H1 (cell line): ENCODE measurements at regions not wholly inside any gene's neighbourhood (a gene's known extent, or its start where the extent isn't known, plus 50 kb on each side); places are given as distances from the start of the nearest gene placed in this dataset.

Source experiments
- CTCF ChIA-PET: fragments of 300-600 bp; sonication (Branson Sonifier 250); formaldehyde crosslinking; loops from one replicate; lab custom pipeline; 2021; ENCODE audit not compliant: partially characterized antibody; lab: Charles Lee
- POLR2A ChIA-PET: fragments of 300-600 bp; sonication (Branson Sonifier 250); formaldehyde crosslinking; loops from one replicate; lab custom pipeline; 2021; ENCODE audit warnings: inconsistent platforms; ENCODE audit not compliant: partially characterized antibody; lab: Charles Lee
- DNase-seq, 2 experiments: peaks; one replicate each; pipeline versions ENCODE4 v3.0.0 to v3.0.0-alpha.2; 2010 to 2022; ENCODE audit warnings: low spot score in 2 of 2, low read depth in 1 of 2, mixed read lengths in 1 of 2
- FAIRE-seq: peaks from 2 replicates; lab custom pipeline; 2011; peaks lifted over from hg19 to GRCh38; lab: Jason Lieb, UNC
- H2AFZ ChIP-seq: 2 replicates; pipeline ENCODE4 v1.8.1; 2012; ENCODE audit warnings: low read length, inconsistent platforms
- H2AK5ac ChIP-seq: 2 replicates; pipeline ENCODE4 v1.6.1; 2013; ENCODE audit warnings: low read depth, low read length
- H2BK120ac ChIP-seq: replicated peaks from 2 replicates; pipeline ENCODE3; 2013; ENCODE audit warnings: low read depth, low read length, inconsistent platforms
- H2BK12ac ChIP-seq: 2 replicates; pipeline ENCODE4 v1.6.1; 2013; ENCODE audit warnings: low read depth, low read length
- H2BK15ac ChIP-seq: 2 replicates; pipeline ENCODE4 v1.6.1; 2013; ENCODE audit warnings: low read length
- H2BK20ac ChIP-seq: 2 replicates; pipeline ENCODE4 v1.6.1; 2013; ENCODE audit warnings: low read length
- H2BK5ac ChIP-seq: 2 replicates; pipeline ENCODE4 v1.6.1; 2013; ENCODE audit warnings: low read depth, low read length
- H3K14ac ChIP-seq: 2 replicates; pipeline ENCODE4 v1.6.1; 2013; ENCODE audit warnings: inconsistent platforms; ENCODE audit not compliant: insufficient read length
- H3K18ac ChIP-seq: 2 replicates; pipeline ENCODE4 v1.6.1; 2013; ENCODE audit warnings: low read length; ENCODE audit errors: extremely low read depth
- H3K23ac ChIP-seq: 2 replicates; pipeline ENCODE4 v1.6.1; 2013; ENCODE audit warnings: inconsistent platforms; ENCODE audit not compliant: insufficient read length
- H3K23me2 ChIP-seq: 2 replicates; pipeline ENCODE4 v1.6.1; 2013; ENCODE audit warnings: low read depth, low read length
- H3K27ac ChIP-seq: 2 replicates; pipeline ENCODE4 v1.6.1; 2011; ENCODE audit warnings: low read depth, low read length, inconsistent platforms
- H3K27me3 ChIP-seq, 4 experiments: replicated peaks in 1 of 4; 1 replicate in 1 of 4; 2 replicates in 3 of 4; pipeline versions ENCODE4 v1.6.1 to v1.8.1; 2011 to 2013; ENCODE audit warnings: low read length in 3 of 4, mild to moderate bottlenecking in 3 of 4, inconsistent platforms in 2 of 4, mixed read lengths in 2 of 4, moderate library complexity in 1 of 4; ENCODE audit not compliant: control insufficient read depth in 3 of 4, insufficient read depth in 3 of 4; ENCODE audit errors: extremely low read depth in 1 of 4
- H3K36me3 ChIP-seq, 4 experiments: 2 replicates each; pipeline versions ENCODE4 v1.6.1 to v1.8.1; 2011 to 2013; ENCODE audit warnings: mild to moderate bottlenecking in 4 of 4, low read length in 3 of 4, moderate library complexity in 2 of 4, control low read depth in 1 of 4, inconsistent platforms in 1 of 4; ENCODE audit not compliant: insufficient read depth in 4 of 4, control insufficient read depth in 2 of 4
- H3K4ac ChIP-seq: replicated peaks from 2 replicates; pipeline ENCODE3; 2013; ENCODE audit warnings: low read length, low read depth, mixed read lengths, inconsistent platforms; ENCODE audit not compliant: insufficient read length
- H3K4me1 ChIP-seq, 4 experiments: replicated peaks in 1 of 4; 1 replicate in 1 of 4; 2 replicates in 3 of 4; pipeline versions ENCODE4 v1.6.1 to v1.8.1; 2011 to 2013; ENCODE audit warnings: low read length in 3 of 4, inconsistent platforms in 2 of 4, mixed read lengths in 1 of 4; ENCODE audit not compliant: insufficient read depth in 4 of 4, control insufficient read depth in 3 of 4
- H3K4me2 ChIP-seq, 2 experiments: 2 replicates each; pipeline versions ENCODE4 v1.6.1 to v1.8.1; 2011 to 2013; ENCODE audit warnings: low read depth in 2 of 2, low read length in 2 of 2, control low read depth in 1 of 2, inconsistent platforms in 1 of 2, mild to moderate bottlenecking in 1 of 2; ENCODE audit not compliant: insufficient read depth in 1 of 2
- H3K4me3 ChIP-seq, 4 experiments: fragments of 200-600, 300-600 bp in 1 of 4; sonication (generic), shearing (Covaris generic), sonication (Bioruptor Twin) in 1 of 4; 2 replicates each; pipeline versions ENCODE4 v1.5.1 to v1.8.1; 2011 to 2016; ENCODE audit warnings: low read length in 4 of 4, low read depth in 3 of 4, control low read depth in 2 of 4, inconsistent platforms in 2 of 4, mild to moderate bottlenecking in 2 of 4, mixed read lengths in 1 of 4, moderate library complexity in 1 of 4; ENCODE audit not compliant: insufficient read depth in 2 of 4; ENCODE audit errors: extremely low read depth in 1 of 4
- H3K56ac ChIP-seq: replicated peaks from 2 replicates; pipeline ENCODE3; 2013; ENCODE audit warnings: low read depth, mild to moderate bottlenecking, mixed read lengths, low read length, inconsistent platforms; ENCODE audit not compliant: insufficient read length
- H3K79me1 ChIP-seq: 2 replicates; pipeline ENCODE4 v1.6.1; 2013; ENCODE audit warnings: low read depth, low read length, control low read depth
- H3K79me2 ChIP-seq, 2 experiments: 2 replicates each; pipeline versions ENCODE4 v1.6.1 to v1.8.1; 2012 to 2013; ENCODE audit warnings: low read length in 2 of 2, mild to moderate bottlenecking in 2 of 2, inconsistent platforms in 1 of 2; ENCODE audit not compliant: insufficient read depth in 2 of 2, control insufficient read depth in 1 of 2
- H3K9ac ChIP-seq, 4 experiments: replicated peaks in 1 of 4; 1 replicate in 1 of 4; 2 replicates in 3 of 4; pipeline versions ENCODE4 v1.6.1 to v1.8.1; 2011 to 2013; ENCODE audit warnings: low read depth in 3 of 4, low read length in 3 of 4, control low read depth in 2 of 4, mild to moderate bottlenecking in 2 of 4, moderate library complexity in 2 of 4, inconsistent platforms in 1 of 4; ENCODE audit errors: extremely low read depth in 1 of 4
- H3K9me3 ChIP-seq, 2 experiments: 2 replicates each; pipeline versions ENCODE4 v1.6.1 to v1.8.1; 2012 to 2013; ENCODE audit warnings: mild to moderate bottlenecking in 2 of 2, moderate library complexity in 2 of 2, control low read depth in 1 of 2, inconsistent platforms in 1 of 2, low read depth in 1 of 2, low read length in 1 of 2, mixed read lengths in 1 of 2; ENCODE audit not compliant: insufficient read depth in 2 of 2
- H4K20me1 ChIP-seq, 2 experiments: replicated peaks in 1 of 2; 2 replicates each; pipeline versions ENCODE3 to v1.8.1; 2011 to 2013; ENCODE audit warnings: inconsistent platforms in 2 of 2, low read length in 2 of 2, mild to moderate bottlenecking in 1 of 2; ENCODE audit not compliant: insufficient read depth in 2 of 2, control insufficient read depth in 1 of 2
- H4K5ac ChIP-seq: 2 replicates; pipeline ENCODE4 v1.6.1; 2013; ENCODE audit warnings: low read length, low read depth, mixed read lengths, inconsistent platforms; ENCODE audit not compliant: insufficient read length
- H4K8ac ChIP-seq: 2 replicates; pipeline ENCODE4 v1.8.0; 2013; ENCODE audit warnings: mild to moderate bottlenecking, moderate library complexity, low read length, inconsistent platforms; ENCODE audit not compliant: insufficient read depth; ENCODE audit errors: extremely low read depth
- H4K91ac ChIP-seq: replicated peaks from 2 replicates; pipeline ENCODE3; 2013; ENCODE audit warnings: low read length, mixed read lengths, inconsistent platforms; ENCODE audit not compliant: insufficient read length
- ASH2L ChIP-seq: fragments of 200-600, 300-600 bp; sonication (generic); IDR thresholded peaks from one replicate; pipeline ENCODE4 v1.7.1; 2017; ENCODE audit warnings: low read length
- CHD1 ChIP-seq: IDR thresholded peaks from 2 replicates; pipeline ENCODE4 v1.6.1; 2012; ENCODE audit warnings: low read depth, low read length, improper control_type of control experiment
- KDM5A ChIP-seq: fragments of 200-600 bp; IDR thresholded peaks from 2 replicates; pipeline ENCODE4 v1.7.1; 2012; ENCODE audit warnings: mild to moderate bottlenecking, low read length, inconsistent platforms, mixed read lengths
- POLR2A ChIP-seq, 2 experiments: IDR thresholded peaks; 1 replicate in 1 of 2; 2 replicates in 1 of 2; pipeline ENCODE4 v1.6.1; 2011; ENCODE audit warnings: low read depth in 2 of 2, low read length in 2 of 2, mild to moderate bottlenecking in 2 of 2; ENCODE audit errors: control extremely low read depth in 1 of 2
- WGBS, 2 experiments: shearing (Covaris generic) in 1 of 2; methylation state at CpG; one replicate each; pipeline versions ENCODE4 v1.1.6 to v1.1.7; 2013 to 2015; ENCODE audit warnings: low lambda C conversion rate in 2 of 2, mixed read lengths in 2 of 2, inconsistent platforms in 1 of 2, low coverage in 1 of 2, missing lambda C conversion rate in 1 of 2; ENCODE audit not compliant: insufficient replicate concordance in 2 of 2, insufficient coverage in 1 of 2, insufficient read length in 1 of 2; ENCODE audit errors: extremely low coverage in 1 of 2, missing lambda C conversion rate in 1 of 2; 5-methylcytosine and 5-hydroxymethylcytosine counted together
- TF ChIP-seq, protein P1 (sequence below), 3 experiments: IDR thresholded peaks; 1 replicate in 2 of 3; 2 replicates in 1 of 3; pipeline versions ENCODE4 v1.5.1 to v1.6.1; 2011; ENCODE audit warnings: low read length in 3 of 3, mild to moderate bottlenecking in 3 of 3, inconsistent platforms in 2 of 3, low read depth in 1 of 3, moderate library complexity in 1 of 3; ENCODE audit not compliant: insufficient read depth in 1 of 3; ENCODE audit errors: control extremely low read depth in 1 of 3

GRCh38 chr1:29653886-29654450 lies 417.6 kb downstream of the PTPRU start:
- Histone ChIP-seq H3K4me3 (no peak overlapping the region), H2BK5ac (no peak overlapping the region), H3K18ac (no peak overlapping the region), H3K56ac (no peak overlapping the region), H4K91ac (no peak overlapping the region), H2AFZ (no peak overlapping the region), H2BK15ac (no peak overlapping the region), H4K20me1 (no peaks in the 10 kb centered on the region), H4K5ac (no peak overlapping the region), H3K4me2 (no peak overlapping the region), H3K9ac (no peak overlapping the region), H3K27me3 (no peaks in the 10 kb centered on the region), H3K14ac (no peak overlapping the region), H2BK12ac (no peak overlapping the region), H3K23ac (no peak overlapping the region), H2BK120ac (no peak overlapping the region), H3K36me3 (no peaks in the 10 kb centered on the region), H2AK5ac (no peak overlapping the region), H3K23me2 (no peaks in the 10 kb centered on the region), H3K4me1 (peaks cover 0 to 5% (median under 1%) of the 10 kb centered on the region in 4 experiments; a peak in 3 of 7 replicates), H3K79me1 (no peaks in the 10 kb centered on the region), H4K8ac (no peak overlapping the region), H3K9me3 (no peaks in the 10 kb centered on the region), H2BK20ac (no peak overlapping the region), H3K4ac (no peak overlapping the region), H3K27ac (no peak overlapping the region), H3K79me2 (no peaks in the 10 kb centered on the region)
- 71% methylated on average over 3 of the region's 3 CpGs; no CpG with 5 or more reads in 1 of the 2 experiments for WGBS, 2 experiments
- POLR2A ChIA-PET = no interaction called here
- CTCF ChIA-PET = interaction anchor here (0.8 to 3.3 kb wide), 3 partner anchors 11 to 228 kb away, joined by 3 to 22 read pairs (median 10); no protein-coding TSS in a partner anchor
- TF ChIP-seq KDM5A = no peak
- TF ChIP-seq CHD1 = no peak
- TF ChIP-seq POLR2A (IDR thresholded peaks at IDR 0.05; ENCODE audit: control extremely low read depth in 1 of 2, low read depth in 2 of 2, low read length in 2 of 2) = no peak
- TF ChIP-seq, protein P1, sequence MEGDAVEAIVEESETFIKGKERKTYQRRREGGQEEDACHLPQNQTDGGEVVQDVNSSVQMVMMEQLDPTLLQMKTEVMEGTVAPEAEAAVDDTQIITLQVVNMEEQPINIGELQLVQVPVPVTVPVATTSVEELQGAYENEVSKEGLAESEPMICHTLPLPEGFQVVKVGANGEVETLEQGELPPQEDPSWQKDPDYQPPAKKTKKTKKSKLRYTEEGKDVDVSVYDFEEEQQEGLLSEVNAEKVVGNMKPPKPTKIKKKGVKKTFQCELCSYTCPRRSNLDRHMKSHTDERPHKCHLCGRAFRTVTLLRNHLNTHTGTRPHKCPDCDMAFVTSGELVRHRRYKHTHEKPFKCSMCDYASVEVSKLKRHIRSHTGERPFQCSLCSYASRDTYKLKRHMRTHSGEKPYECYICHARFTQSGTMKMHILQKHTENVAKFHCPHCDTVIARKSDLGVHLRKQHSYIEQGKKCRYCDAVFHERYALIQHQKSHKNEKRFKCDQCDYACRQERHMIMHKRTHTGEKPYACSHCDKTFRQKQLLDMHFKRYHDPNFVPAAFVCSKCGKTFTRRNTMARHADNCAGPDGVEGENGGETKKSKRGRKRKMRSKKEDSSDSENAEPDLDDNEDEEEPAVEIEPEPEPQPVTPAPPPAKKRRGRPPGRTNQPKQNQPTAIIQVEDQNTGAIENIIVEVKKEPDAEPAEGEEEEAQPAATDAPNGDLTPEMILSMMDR (IDR thresholded peaks at IDR 0.05; ENCODE audit: control extremely low read depth in 1 of 3, insufficient read depth in 1 of 3, low read depth in 1 of 3, low read length in 3 of 3) = no peak
- no peak for TF ChIP-seq ASH2L
- FAIRE-seq (no peak), DNase-seq (no peak)
